ENCODE measurements at regions not wholly inside any gene's neighbourhood (a gene's known extent, or its start where the extent isn't known, plus 50 kb on each side); places are given as distances from the start of the nearest gene placed in this dataset.

DNA sequence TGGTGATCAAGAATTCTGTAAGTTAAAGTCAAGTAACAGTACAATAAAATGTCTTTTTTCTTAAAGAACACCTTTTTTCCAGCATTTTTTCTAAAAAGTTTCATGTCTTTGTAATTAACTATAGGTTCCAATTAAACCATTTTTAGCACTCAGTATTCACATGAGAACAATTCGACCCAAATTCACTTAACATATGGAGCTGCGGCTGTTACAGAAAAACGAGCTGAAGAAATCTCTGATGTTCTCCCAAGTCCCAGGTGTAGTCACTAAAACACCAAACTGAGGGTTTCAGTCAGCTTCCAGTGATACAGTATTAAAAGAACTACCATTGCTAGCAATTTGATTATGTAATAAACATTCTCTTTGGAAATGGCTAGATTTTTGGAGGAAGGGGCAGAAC is 117.6 kb downstream of the TNFSF13B start:
- dilution Hi-C loops (cut with MboI; ENCODE audit: extremely low pct_ligation_motif_present, low sequenced_read_pairs), result no loop called here
- Histone ChIP-seq H2AFZ (ENCODE audit: control insufficient read depth, low read length) (no peak overlapping the region), H3K9ac (ENCODE audit: control insufficient read depth, extremely low read depth, insufficient read depth, low read length) (no peak overlapping the region), H3K4me2 (ENCODE audit: control insufficient read depth, extremely low read depth, insufficient read depth, low read depth, low read length) (no peak overlapping the region), H3K4me1 (ENCODE audit: control insufficient read depth, extremely low read depth, insufficient read depth, low read length) (no peaks in the 10 kb centered on the region), H3K79me2 (ENCODE audit: control insufficient read depth, insufficient read depth, low read length) (no peaks in the 10 kb centered on the region), H3K27me3 (ENCODE audit: control insufficient read depth, extremely low read depth, insufficient read depth, low read length) (no peaks in the 10 kb centered on the region), H3K4me3 (ENCODE audit: control insufficient read depth in 2 of 3, extremely low read depth in 1 of 3, insufficient read depth in 2 of 3, low read depth in 1 of 3, low read length in 3 of 3) (no peak overlapping the region), H4K20me1 (ENCODE audit: control insufficient read depth, extremely low read depth, insufficient read depth, low read length) (no peaks in the 10 kb centered on the region), H3K9me3 (ENCODE audit: control insufficient read depth, low read depth, low read length) (peaks cover 2% of the 10 kb centered on the region), H3K9me1 (ENCODE audit: control insufficient read depth, extremely low read depth, insufficient read depth, low read length) (no peaks in the 10 kb centered on the region), H3K36me3 (ENCODE audit: control insufficient read depth in 2 of 2, extremely low read depth in 1 of 2, insufficient read depth in 2 of 2, low read length in 2 of 2) (no peaks in the 10 kb centered on the region), H3K27ac (ENCODE audit: control insufficient read depth, insufficient read depth, low read length) (no peak overlapping the region)
- TF ChIP-seq CTCF (optimal IDR thresholded peaks at IDR 0.05 in 1 of 3, IDR thresholded peaks at IDR 0.05 in 1 of 3, conservative IDR thresholded peaks at IDR 0.05 in 1 of 3; ENCODE audit: extremely low read depth in 1 of 3, insufficient read depth in 2 of 3, low read length in 3 of 3) (no peak), EZH2 (IDR thresholded peaks at IDR 0.05; ENCODE audit: low read length) (no peak)
- no peak for DNase-seq (ENCODE audit: low read depth, low spot score)
- FAIRE-seq, result no peak

DNA sequence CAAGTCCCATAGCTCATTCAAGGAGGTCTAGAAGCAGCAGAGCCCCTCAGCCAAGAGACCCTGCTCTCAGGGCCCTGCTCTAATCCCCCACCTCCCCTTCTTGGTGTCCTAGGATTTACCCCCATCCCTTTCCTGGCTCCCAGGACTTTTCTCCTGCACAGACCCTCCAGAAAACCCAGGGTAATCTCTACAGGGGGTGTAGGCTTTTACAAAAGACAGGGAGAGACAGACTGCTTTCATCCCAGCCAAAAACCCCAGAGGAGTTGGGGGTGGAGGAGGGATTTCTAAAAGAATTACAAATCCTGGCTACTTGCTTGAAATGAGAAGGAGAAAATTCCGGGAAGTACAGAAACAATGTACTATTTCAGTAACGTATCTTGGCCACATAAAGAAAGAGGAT is 133.3 kb downstream of the TNFSF13B start:
- Histone ChIP-seq H3K9me1 (ENCODE audit: control insufficient read depth, extremely low read depth, insufficient read depth, low read length) (no peaks in the 10 kb centered on the region), H3K4me3 (ENCODE audit: control insufficient read depth in 2 of 3, extremely low read depth in 1 of 3, insufficient read depth in 2 of 3, low read depth in 1 of 3, low read length in 3 of 3) (no peak overlapping the region), H3K4me1 (ENCODE audit: control insufficient read depth, extremely low read depth, insufficient read depth, low read length) (no peaks in the 10 kb centered on the region), H3K79me2 (ENCODE audit: control insufficient read depth, insufficient read depth, low read length) (no peaks in the 10 kb centered on the region), H3K4me2 (ENCODE audit: control insufficient read depth, extremely low read depth, insufficient read depth, low read depth, low read length) (no peak overlapping the region), H2AFZ (ENCODE audit: control insufficient read depth, low read length) (no peak overlapping the region), H3K9me3 (ENCODE audit: control insufficient read depth, low read depth, low read length) (no peaks in the 10 kb centered on the region), H3K9ac (ENCODE audit: control insufficient read depth, extremely low read depth, insufficient read depth, low read length) (no peak overlapping the region), H3K36me3 (ENCODE audit: control insufficient read depth in 2 of 2, extremely low read depth in 1 of 2, insufficient read depth in 2 of 2, low read length in 2 of 2) (no peaks in the 10 kb centered on the region), H4K20me1 (ENCODE audit: control insufficient read depth, extremely low read depth, insufficient read depth, low read length) (no peaks in the 10 kb centered on the region), H3K27me3 (ENCODE audit: control insufficient read depth, extremely low read depth, insufficient read depth, low read length) (no peaks in the 10 kb centered on the region), H3K27ac (ENCODE audit: control insufficient read depth, insufficient read depth, low read length) (no peak overlapping the region)
- dilution Hi-C loops (cut with MboI; ENCODE audit: extremely low pct_ligation_motif_present, low sequenced_read_pairs), result no loop called here
- DNase-seq (ENCODE audit: low read depth, low spot score) (no peak), FAIRE-seq (no peak)
- TF ChIP-seq CTCF (optimal IDR thresholded peaks at IDR 0.05 in 1 of 3, IDR thresholded peaks at IDR 0.05 in 1 of 3, conservative IDR thresholded peaks at IDR 0.05 in 1 of 3; ENCODE audit: extremely low read depth in 1 of 3, insufficient read depth in 2 of 3, low read length in 3 of 3) (no peak), EZH2 (IDR thresholded peaks at IDR 0.05; ENCODE audit: low read length) (no peak)

Measured in keratinocyte (primary cell).